ENCODE measurements at regions not wholly inside any gene's neighbourhood (a gene's known extent, or its start where the extent isn't known, plus 50 kb on each side); places are given as distances from the start of the nearest gene placed in this dataset.

DNA sequence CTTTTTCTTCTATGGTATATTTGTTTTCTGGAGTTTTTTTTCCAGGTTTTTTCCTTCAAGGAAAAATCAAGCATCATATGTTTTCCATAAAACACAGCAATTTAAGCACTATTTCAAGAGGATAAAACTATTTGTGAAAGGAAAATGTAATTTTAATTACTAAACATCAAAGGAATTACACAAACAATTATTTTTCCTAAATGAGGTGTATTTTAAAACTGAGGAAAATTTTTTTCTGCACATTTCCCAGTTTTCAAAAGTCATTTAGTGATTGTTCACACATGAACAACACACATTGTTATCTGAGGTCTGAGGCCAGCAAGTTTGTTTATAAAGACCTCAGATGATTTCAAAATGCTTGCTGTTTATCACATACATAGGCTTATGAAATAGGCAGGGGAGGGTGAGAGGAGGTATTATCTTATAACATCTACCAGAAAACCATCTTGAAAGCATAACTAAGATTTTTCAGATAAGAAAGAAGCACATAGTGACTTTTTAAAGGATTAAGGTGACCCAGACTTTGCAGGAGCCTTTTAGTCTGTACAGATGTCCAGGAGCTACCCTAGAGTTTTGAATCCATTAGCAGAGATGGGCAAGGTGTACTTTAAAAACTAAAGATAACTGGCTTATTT lies 381.6 kb downstream of the GJA1 start:
- no peak for TF ChIP-seq POLR2A (IDR thresholded peaks at IDR 0.05; ENCODE audit: low read length)
- TF ChIP-seq GATA1 (IDR thresholded peaks at IDR 0.05; ENCODE audit: low read depth, low read length), result no peak

All from erythroblast (primary cell).